NCI-H2227 treated with DMSO at 0.1 percent for 48 hours (cell line): ENCODE measurements at regions not wholly inside any gene's neighbourhood (a gene's known extent, or its start where the extent isn't known, plus 50 kb on each side); places are given as distances from the start of the nearest gene placed in this dataset.

Source experiments
- DNase-seq: peaks from one replicate; lab custom pipeline; 2025; lab: John Stamatoyannopoulos, UW

DNA sequence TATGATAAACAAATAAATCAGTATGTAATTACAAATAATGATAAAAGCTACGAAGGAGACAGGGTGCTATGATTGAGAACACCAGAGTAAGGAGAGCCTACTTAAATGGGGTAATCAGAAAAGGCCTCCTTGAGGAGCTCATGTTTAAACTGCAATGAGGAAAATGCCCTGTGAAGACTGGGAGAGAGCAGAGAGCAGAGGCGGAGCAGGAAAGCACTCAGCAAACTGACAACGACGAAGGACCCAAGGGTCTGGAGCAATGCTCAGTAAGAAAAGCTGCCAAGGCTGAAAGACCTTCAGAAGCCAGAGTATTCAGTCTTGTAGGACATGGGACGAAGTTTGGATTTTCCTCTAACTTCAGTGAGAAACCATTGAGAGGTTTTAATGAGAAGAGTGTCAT, 114.2 kb upstream of the PLEKHA5 start:
- DNase-seq: no peak

DNA sequence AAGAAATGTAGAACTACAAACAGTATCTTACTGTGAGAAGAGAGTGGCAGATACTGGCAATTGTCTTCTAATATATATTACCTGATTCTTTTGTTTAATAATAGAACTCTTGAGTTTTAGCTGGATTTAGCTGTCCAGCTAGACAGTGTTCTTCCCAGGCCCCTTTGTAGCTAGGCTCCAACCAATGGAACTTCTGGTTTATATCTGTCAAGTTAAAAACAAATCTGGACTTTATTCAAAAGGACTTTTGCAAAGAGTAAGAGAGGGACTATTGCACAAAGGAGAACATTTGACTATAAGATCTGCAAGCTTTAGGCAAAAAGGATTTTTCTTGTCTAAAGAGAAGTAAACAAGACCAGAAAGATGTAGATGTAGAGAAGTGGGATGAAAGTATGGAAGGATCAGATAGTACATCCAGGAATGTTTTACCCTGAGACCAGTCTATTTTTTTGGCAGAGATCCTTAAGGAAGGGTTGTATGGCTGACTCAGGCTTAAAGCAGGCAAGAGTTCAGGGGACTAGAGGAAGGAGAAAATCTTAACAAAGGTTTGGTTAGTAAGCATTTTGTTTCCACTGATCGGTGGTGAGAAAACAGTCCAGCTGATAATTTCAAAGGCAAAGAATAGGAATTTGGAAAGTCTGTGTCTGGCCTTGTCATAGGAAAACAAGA, 111.1 kb upstream of the PLEKHA5 start:
- no peak for DNase-seq

DNA sequence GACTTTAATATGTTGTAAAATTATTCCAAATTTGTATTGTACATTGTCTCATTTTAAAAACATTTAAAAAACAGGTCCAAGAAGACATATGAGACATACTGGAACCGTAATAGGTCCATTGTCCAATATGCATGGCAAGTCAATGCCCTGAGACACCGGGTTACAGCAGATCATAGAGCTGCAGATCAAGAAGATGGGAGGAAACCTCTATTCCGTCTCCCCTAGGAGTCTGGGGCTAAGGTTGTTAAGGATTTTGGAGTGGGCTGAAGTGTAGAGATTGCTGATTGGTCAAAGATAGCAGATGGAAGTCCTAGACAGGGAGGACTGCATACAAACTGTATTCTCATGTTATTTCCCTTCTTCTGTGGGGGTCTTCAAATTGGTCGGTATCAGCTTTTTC, 108.3 kb upstream of the PLEKHA5 start:
- DNase-seq: no peak

DNA sequence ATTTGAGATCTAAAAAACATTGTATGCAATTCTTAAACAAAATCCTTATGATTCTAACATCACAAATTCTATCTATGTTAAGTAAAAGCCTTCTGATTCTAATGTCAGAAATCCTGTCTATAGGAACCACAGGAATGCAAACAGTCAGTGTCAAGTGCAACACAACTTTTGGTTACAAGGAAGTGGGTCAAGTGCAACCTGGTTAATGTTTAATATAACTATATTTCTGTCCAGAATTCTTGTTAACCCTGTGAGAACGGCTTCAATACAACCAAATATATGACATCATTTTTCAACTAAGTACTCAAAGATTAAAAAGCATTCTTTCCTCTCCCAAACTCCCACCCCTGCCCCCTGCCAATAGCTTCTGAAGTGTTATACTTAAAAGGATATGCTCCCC, 107.9 kb upstream of the PLEKHA5 start:
- DNase-seq: no peak

DNA sequence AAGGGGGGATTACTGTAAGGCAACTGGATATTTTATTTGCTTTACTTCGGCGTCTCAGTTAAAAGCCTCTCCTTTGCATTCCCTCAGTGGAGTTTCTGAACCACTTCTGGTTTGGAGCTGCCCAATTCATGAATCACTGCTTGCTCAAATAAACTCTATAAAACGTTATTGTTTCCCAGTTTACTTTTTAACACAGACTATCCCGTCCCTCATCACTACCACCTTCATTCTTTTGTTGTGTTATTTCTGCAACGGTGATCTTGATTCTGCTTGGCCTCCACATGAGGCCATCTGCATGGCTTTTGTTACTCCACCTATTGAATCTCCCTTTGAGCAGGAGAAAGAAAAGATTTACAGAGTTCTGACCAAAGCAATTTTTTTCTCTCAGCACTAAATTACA, 104.0 kb upstream of the PLEKHA5 start:
- no peak for DNase-seq

DNA sequence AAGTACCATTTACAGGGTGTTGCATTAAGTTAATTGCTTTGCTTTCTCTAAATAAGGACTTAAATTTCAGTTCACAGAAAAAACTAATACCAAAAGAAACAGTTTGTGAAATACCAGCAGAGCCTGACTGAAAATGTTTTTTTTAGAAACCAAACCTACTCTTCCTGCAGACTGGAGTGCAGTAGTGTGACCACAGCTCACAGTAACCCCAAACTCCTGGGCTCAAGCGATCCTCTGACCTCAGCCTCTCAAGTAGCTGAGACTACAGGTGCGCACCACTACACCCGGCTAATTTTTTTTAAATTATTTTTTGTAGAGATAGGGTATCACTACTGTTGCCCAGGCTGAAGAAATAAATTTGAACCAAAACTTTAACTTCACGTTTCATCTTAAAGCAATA, 103.5 kb upstream of the PLEKHA5 start:
- no peak for DNase-seq

DNA sequence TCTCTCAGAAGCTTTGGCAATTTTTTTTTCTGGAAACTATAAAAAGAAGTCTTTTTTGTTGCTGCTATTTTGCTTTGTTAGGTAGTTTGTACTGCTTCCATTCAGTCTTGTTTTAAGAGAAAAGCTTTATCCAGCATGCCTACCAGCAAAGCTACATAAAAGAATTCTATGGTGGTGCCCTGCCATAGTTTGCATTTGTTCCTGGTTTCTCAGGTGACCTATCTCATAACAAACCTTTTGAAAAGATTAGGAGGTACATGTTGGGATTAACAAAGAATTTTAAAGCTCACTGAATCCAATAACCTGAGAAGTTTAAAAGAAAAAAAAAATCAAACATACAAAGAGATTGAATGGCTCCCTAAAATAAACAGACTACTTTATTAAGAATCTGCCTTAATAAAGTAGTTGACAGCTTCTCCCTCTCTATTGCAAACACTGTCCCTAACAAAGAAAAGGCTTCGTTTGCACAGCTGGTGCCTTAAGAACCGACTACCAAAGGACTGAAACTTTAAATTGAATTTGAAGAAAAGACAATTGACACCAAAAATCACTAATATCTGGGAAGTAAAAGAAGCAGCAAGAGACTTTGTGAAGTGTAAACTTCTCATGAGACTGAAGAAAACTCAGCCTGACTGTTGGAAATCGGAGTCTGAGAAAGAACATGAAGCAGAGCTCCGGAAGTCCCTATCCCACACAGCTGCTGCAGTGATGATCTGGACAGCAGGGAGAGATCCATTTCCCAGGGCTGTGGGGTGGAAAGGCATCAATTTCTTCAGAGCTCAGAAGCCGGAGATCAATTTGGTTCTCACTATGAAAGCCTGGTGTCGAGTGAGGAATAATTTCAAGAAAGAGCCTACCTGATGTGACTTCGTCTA, 102.7 kb upstream of the PLEKHA5 start:
- no peak for DNase-seq

DNA sequence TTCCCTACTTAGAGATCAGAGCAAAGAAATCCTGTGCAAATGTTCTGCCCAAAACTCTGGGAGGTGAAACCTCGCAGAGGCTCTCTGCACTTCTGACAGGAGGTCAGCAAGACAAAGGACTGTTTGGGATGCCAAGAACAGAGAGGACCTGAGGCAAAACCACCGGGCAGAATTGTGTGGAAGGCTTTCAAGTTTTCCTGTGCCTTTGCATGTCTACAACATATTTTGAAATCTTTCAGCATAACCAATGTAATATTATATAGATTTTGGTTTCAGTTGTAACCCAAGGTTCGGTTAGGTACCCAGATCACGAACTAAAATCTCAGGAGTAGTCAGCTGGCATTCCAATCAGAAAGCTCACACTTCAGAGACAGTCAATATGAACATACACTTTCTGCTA, 99.4 kb upstream of the PLEKHA5 start:
- no peak for DNase-seq

DNA sequence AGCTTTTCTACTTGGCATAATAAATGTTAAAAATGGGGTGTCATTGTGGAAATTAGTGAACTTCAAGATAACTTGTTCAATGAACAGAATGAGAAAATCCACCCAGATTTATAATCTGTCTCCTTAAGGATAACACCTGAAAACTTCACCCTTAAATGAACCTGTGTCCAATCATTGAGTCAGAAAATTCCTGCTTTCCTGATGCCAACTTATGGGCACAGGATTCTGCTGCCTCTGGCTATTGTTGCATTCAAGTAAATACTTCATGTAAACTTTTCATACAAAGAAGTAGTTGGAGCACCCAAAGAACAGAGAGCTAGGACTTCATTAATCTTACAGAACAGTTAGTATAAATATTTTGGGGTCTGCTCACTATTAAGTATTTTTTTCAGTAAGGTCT, 98.9 kb upstream of the PLEKHA5 start:
- no peak for DNase-seq

DNA sequence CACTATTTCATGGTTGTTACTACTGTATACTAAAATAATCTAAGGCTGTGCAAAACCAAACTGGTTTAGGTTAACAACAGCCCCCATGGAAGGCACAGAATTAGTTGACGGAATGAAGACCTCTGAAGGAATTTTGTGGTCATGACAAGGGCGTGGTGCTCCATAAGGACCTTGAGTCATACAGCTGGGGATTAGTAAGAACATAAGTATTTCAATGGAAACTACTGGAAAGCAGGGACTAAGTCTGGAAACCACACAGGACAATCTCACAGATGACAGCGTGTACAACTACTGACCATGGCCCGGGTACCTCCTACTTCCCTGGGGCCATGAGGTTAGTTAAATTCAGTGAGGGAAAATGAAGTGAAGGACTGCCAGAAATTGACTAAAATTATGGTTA, 98.5 kb upstream of the PLEKHA5 start:
- no peak for DNase-seq

DNA sequence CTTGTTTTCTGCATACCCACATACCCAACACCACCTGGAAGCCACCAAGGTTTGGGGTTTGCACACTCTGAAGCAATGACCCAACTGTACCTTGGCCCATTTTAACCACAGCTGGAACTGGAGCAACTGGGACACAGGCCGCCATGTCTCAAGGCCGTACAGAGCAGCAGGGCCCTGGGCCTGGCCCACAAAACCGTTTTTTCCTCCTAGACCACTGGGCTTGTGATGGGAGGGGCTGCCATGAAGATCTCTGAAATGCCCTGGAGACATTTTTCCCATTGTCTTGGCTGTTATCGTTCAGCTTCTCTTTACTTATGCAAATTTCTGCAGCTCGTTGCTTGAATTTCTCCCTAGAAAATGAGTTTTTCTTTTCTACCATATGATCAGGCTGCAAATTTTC, 96.7 kb upstream of the PLEKHA5 start:
- no peak for DNase-seq

DNA sequence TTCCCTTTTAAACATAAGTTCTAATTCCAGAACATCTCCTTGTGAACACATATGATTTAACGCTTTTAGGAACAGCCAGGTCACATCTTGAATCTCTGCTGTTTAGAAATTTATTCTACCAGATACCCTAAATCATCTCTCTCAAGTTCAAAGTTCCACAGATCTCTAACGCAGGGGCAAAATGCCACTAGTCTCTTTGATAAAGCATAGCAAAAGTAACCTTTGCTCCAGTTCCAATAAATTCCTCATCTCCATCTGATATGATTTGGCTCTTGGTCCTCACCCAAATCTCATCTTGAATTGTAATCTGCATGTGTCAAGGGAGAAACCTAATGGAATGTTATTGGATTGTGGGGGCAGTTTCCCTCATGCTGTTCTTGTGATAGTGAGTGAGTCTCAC, 96.3 kb upstream of the PLEKHA5 start:
- DNase-seq: no peak

DNA sequence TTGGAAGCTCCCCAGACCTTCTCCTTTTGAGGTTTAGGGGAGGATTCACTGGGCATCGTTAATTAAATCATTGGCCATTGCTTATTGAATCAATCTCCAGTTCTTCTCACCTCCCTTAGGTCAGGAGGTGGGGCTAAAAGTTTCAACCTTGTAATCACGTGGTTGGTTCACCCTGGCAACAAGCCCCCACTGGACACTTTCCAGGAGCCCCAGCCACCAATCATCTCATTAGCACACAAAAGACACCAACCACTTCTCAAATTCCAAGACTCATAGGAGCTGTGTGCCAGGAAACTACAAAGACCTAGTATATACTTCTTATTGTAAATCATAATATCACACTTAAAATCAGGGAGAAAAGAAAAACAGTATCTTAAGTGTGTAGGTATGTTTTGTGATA, 94.6 kb upstream of the PLEKHA5 start:
- no peak for DNase-seq

DNA sequence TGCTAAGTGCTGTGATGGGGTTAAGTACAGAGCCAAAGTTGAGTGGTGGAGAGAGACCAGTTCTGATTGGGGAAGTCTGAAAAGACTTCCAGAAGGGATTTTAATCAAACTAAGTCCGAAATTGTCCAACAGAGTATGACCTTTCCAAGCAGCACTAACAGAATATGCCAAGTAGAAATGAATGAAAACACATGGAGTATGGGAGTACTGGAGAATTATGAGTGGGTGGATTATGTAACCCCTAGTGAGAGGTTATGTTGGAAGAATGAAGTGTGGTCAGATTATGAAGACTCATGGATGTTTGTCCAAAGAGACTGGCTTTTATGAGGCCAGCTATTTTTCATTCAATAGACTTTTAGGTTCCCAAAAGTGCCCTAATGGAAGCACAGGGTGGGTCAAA, 94.0 kb upstream of the PLEKHA5 start:
- no peak for DNase-seq

DNA sequence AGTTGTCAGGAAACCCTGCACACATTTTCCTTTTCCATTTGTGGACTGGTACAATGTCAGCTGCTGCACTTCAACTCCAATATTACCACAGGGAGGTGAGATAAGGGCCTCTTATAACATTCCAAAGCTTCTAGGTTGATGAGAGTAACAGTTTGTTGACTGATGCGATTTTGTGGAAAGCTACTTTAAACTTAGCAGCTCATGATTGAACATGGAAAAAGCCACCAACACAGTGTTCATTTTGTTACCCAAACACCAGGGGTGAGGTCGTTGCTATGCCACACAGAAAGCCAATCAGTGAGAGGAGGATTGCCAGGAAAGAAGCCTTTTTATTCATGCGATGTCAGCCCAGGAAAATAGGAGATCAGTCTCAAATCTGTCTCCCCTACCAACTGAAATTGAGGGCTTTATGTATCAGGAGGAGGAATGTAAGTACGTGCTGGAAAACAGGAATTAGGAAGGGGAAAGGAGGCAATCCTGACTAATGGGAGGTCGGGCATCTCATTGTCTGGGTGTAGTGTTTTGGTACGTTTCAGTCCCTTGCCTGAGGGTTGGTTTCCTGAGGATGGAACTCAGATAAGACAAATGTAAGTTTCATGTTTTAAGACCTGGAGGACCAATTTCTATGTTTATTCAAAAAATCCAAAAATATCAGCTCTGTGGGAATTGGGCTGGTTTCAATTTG, 92.7 kb upstream of the PLEKHA5 start:
- no peak for DNase-seq

DNA sequence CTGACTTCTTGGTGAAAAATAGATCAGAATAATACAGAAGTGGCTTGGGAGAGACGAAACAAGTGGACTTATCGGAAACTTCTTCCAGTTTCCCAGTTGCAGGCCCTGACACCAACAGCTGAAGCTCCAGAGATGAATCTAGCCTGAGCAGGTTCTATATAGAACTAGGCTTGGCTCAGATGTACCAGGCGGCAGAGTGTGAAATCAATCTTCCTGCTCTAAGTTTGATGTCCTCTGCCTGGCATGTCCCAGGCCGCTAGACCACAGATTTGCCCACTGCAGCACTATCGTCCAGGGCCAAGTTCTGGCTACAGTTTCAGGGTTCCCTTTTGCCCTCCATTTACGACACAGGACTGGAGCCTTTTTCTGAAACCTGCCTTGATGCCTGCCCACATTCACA, 91.3 kb upstream of the PLEKHA5 start:
- no peak for DNase-seq

DNA sequence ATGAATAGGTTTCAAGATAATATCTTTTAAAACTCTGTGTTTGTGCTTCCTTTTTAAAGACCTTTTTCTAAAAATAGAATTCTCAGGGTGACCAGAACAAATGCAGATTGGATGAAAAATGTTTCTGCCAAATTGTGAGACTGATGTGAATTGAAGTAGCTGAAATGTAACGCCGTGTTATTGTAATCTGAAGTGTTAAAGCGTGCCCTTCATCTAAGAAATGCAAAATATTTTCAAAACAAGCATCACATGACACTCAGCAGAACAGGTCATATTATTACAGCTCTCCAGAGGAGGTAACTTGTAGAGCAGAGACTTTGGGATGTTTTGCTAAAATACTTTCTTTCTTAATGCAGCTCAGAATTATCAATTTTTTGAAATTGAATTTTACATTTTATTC, 90.0 kb upstream of the PLEKHA5 start:
- no peak for DNase-seq

DNA sequence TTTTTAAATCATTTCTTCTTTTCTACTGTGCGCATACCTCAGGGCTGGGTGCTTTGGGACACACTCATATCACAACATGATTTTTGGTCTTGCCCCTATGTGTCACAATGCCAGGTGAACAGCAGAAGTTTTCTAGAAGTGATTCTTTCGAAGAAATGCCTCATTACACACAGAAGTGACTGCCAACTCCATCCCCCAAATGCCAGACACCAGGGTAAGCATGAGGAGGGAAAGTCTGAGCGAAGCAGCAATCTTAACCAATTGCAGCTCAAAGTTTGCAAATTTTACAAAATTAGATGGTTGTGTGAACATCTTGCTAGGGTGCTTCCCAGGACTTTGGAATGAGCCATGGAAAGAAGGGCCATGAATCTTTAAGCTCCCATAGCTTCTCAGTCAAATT, 87.3 kb upstream of the PLEKHA5 start:
- DNase-seq: no peak

DNA sequence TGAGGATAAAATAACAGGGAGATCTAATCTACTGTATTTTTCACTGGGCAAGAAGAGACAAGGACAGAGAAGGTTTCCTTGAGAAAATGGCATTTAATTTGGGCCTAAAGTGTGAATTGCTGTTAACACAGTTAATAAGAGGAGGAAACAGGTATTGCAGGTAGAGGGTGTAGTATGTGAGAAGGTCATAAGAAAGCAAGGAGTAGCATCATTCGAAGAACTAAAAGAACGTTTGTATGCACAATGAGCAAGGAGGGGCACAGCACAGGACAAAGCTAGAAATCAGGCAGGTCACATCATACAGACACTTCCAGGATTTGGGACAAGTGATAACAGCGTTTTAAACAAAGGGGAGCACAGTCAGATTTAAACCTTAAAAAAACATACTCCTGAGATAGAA, 85.1 kb upstream of the PLEKHA5 start:
- no peak for DNase-seq

DNA sequence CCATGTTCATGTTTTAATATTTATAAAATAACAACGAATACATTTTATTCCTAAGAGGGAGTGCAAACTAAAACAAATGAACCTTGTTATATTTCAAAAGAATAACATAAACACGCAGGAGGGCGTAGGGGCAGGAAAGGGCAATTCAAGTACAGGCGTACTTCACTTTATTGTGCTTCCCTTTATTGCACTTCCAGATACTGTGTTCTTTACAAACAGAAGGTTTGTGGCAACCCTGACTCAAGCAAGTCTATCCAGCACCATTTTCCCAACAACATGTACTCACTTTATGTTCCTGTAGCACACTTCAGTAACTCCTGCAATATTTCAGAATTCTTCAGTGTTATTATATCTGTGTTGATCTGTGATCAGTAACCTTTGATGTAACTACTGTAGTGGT, 84.6 kb upstream of the PLEKHA5 start:
- DNase-seq: no peak

DNA sequence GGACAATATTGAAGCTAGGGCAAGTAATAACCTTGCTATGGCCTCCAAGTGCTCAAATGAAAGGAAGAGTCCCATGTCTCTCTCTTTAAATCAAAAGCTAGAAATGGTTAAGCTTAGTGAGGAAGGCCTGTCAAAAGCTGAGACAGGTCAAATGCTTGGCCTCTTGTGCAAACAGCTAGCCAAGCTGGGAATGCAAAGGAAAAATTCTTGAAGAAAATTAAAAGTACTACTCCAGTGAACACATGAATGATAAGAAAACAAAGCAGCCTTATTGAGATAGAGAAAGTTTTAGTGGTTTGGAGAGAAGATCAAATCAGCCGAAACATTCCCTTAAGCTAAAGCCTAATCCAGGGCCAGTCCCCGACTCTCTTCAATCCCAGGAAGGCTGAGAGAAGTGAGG, 84.1 kb upstream of the PLEKHA5 start:
- no peak for DNase-seq

DNA sequence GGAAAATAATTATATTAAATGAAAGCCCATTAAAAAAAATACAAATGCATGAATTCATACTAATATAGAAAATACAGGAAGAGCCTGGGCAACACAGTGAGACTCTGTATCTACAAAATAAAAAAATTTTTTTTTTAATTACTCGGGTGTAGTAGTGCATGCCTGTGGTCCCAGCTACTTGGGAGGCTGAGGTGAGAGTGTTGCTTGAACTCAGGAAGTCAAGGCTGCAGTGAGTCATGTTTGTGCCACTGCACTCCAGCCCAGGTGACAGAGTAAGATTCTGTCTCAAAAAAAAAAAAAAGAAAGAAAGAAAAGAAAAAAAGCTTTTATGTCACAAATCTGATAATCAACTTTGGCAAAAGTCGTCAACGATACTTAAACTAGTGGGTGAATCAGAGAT, 80.6 kb upstream of the PLEKHA5 start:
- DNase-seq: no peak

DNA sequence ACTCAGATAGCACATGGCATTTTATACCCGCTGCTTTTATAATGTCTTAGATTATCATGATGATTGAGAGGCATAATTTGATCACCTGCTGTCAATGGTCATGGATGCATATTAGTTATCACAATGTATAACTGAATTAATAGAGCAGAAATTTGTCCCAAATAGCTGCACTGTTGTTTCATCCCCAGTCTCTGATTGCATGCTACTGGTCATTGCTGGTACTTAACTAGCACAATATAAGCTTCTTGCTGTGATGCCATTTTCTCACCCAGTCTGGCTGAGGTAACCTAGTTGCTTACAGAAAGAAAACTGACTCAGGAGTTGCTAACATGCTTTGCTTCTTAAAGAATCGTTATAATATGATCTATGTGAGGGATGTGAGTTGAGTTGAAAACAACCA, 76.8 kb upstream of the PLEKHA5 start:
- peak; percentile 11 for DNase-seq
